PC-3 (cell line): ENCODE measurements at regions not wholly inside any gene's neighbourhood (a gene's known extent, or its start where the extent isn't known, plus 50 kb on each side); places are given as distances from the start of the nearest gene placed in this dataset.

Source experiments
- ATAC-seq: fragments of 200-7000 bp; cut with Tn5 transposase; 2 replicates; pipeline ENCODE4 v1.9.1; 2020; ENCODE audit warnings: mild to moderate bottlenecking, moderate library complexity
- BruUV-seq: library from RNA; stranded (reverse); fragments of 400-500 nt; replicated peaks from 2 replicates; lab custom pipeline; 2021; lab: Mats Ljungman, UMichigan
- CTCF ChIA-PET: fragments of 300-600 bp; sonication (Branson Sonifier 250); formaldehyde crosslinking; loops from one replicate; lab custom pipeline; 2022; ENCODE audit warnings: antibody characterized with exemption; lab: Charles Lee
- POLR2A ChIA-PET: fragments of 300-600 bp; sonication (Branson Sonifier 250); formaldehyde crosslinking; loops from one replicate; lab custom pipeline; 2022; ENCODE audit warnings: antibody characterized with exemption; ENCODE audit not compliant: unreplicated experiment; lab: Charles Lee
- DNase-seq: peaks from one replicate; pipeline ENCODE4 v3.0.0-alpha.2; 2015
- H2AFZ ChIP-seq: fragments of 300-600 bp; sonication (generic); 2 replicates; pipeline ENCODE4 v1.6.0; 2016; ENCODE audit warnings: antibody characterized with exemption, low read length
- H3F3A ChIP-seq: fragments of 300-600 bp; sonication (generic); one replicate; pipeline ENCODE4 v1.6.0; 2017; ENCODE audit warnings: antibody characterized with exemption, low read length, control low read depth, mild to moderate bottlenecking; ENCODE audit not compliant: unreplicated experiment
- H3K27ac ChIP-seq: fragments of 300-600 bp; sonication (generic); 2 replicates; pipeline ENCODE4 v1.5.1; 2016; ENCODE audit warnings: mild to moderate bottlenecking, low read length
- H3K27me3 ChIP-seq: fragments of 300-600 bp; sonication (generic); 2 replicates; pipeline ENCODE4 v1.6.1; 2016; ENCODE audit warnings: low read length, mixed read lengths
- H3K36me3 ChIP-seq: fragments of 300-600 bp; sonication (generic); 2 replicates; pipeline ENCODE4 v1.6.1; 2016; ENCODE audit warnings: low read depth, mixed run types, low read length, mixed read lengths
- H3K4me1 ChIP-seq: fragments of 300-600 bp; sonication (generic); 2 replicates; pipeline ENCODE4 v1.5.1; 2016; ENCODE audit warnings: low read length; ENCODE audit not compliant: insufficient read depth
- H3K4me2 ChIP-seq: fragments of 300-600 bp; sonication (generic); 2 replicates; pipeline ENCODE4 v1.6.0; 2016; ENCODE audit warnings: low read length
- H3K4me3 ChIP-seq: fragments of 300-600 bp; sonication (generic); 2 replicates; pipeline ENCODE4 v1.5.1; 2016; ENCODE audit warnings: mild to moderate bottlenecking, low read length, mixed read lengths
- H3K79me2 ChIP-seq: fragments of 300-600 bp; sonication (generic); 2 replicates; pipeline ENCODE4 v1.6.1; 2017; ENCODE audit warnings: low read length, mixed read lengths
- H3K9ac ChIP-seq: fragments of 300-600 bp; sonication (generic); 2 replicates; pipeline ENCODE4 v1.6.0; 2016; ENCODE audit warnings: mild to moderate bottlenecking, low read length
- H3K9me2 ChIP-seq: fragments of 300-600 bp; sonication (generic); replicated peaks from 2 replicates; pipeline ENCODE4 v1.6.1; 2016; ENCODE audit warnings: mixed run types, low read length, mixed read lengths
- H3K9me3 ChIP-seq: fragments of 300-600 bp; sonication (generic); 2 replicates; pipeline ENCODE4 v1.6.1; 2016; ENCODE audit warnings: low read length, mixed read lengths
- H4K20me1 ChIP-seq: fragments of 300-600 bp; sonication (generic); 2 replicates; pipeline ENCODE4 v1.6.1; 2016; ENCODE audit warnings: low read length, mixed read lengths
- EZH2 ChIP-seq: fragments of 300-600 bp; sonication (generic); IDR thresholded peaks from one replicate; pipeline ENCODE4 v1.6.1; 2017; ENCODE audit warnings: antibody characterized with exemption, mild to moderate bottlenecking, low read length; ENCODE audit not compliant: unreplicated experiment
- EZH2phosphoT487 ChIP-seq: fragments of 300-600 bp; sonication (generic); IDR thresholded peaks from 2 replicates; pipeline ENCODE4 v1.6.1; 2018; ENCODE audit warnings: mild to moderate bottlenecking, antibody characterized with exemption, low read length, borderline replicate concordance
- intact Hi-C: fragments of 100-400 bp; cut with micrococcal nuclease; formaldehyde crosslinking; loops from 2 replicates; pipeline ENCODE4 v1.9.0; 2023
- TF ChIP-seq, protein P1 (sequence below): fragments of 300-600 bp; sonication (generic); conservative IDR thresholded peaks from 2 replicates; pipeline ENCODE4 v1.5.1; 2017; ENCODE audit warnings: antibody characterized with exemption, low read depth, mild to moderate bottlenecking, low read length

DNA sequence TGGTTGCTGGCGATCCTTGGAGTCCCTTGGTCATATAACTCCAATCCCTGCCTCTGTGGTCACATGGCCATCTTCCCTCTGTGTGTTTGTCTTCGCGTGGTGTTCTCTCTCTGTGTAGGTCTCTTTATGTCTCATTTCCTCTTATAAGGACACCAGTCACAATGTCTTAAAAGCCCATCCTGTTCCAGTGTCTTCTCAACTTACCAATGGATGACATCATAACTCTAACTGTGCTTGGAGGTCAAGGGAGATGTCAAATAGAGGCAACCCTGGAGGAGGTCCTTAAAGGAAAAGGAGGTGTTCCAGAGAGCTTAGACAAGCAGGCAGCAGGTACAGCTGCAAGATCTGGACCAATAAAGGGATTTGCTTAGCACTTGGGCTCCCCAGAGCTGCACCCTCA, 143.0 kb downstream of the BUB3 start:
- H3K4me2 ChIP-seq, result no peak overlapping the region
- H2AFZ ChIP-seq, result no peak overlapping the region
- TF ChIP-seq EZH2phosphoT487 (no peak), EZH2 (no peak)
- TF ChIP-seq, protein P1, sequence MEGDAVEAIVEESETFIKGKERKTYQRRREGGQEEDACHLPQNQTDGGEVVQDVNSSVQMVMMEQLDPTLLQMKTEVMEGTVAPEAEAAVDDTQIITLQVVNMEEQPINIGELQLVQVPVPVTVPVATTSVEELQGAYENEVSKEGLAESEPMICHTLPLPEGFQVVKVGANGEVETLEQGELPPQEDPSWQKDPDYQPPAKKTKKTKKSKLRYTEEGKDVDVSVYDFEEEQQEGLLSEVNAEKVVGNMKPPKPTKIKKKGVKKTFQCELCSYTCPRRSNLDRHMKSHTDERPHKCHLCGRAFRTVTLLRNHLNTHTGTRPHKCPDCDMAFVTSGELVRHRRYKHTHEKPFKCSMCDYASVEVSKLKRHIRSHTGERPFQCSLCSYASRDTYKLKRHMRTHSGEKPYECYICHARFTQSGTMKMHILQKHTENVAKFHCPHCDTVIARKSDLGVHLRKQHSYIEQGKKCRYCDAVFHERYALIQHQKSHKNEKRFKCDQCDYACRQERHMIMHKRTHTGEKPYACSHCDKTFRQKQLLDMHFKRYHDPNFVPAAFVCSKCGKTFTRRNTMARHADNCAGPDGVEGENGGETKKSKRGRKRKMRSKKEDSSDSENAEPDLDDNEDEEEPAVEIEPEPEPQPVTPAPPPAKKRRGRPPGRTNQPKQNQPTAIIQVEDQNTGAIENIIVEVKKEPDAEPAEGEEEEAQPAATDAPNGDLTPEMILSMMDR, result no peak
- no TSS peak for BruUV-seq
- no peaks in the 10 kb centered on the region; the same call in 1 of the 2 replicates for H3K4me1 ChIP-seq
- no peaks in the 10 kb centered on the region for H3K9me3 ChIP-seq
- ChIA-PET CTCF (no interaction called here), POLR2A (no interaction called here)
- H3F3A ChIP-seq, result no peaks in the 10 kb centered on the region
- no peak overlapping the region for H3K4me3 ChIP-seq
- H4K20me1 ChIP-seq, result no peaks in the 10 kb centered on the region
- H3K9ac ChIP-seq, result no peak overlapping the region
- intact Hi-C loops, result no loop called here
- no peaks in the 10 kb centered on the region for H3K79me2 ChIP-seq
- H3K36me3 ChIP-seq, result no peaks in the 10 kb centered on the region
- DNase-seq (no peak), ATAC-seq (no peak)
- no peak overlapping the region for H3K27ac ChIP-seq
- no peaks in the 10 kb centered on the region for H3K9me2 ChIP-seq
- H3K27me3 ChIP-seq, result no peaks in the 10 kb centered on the region

DNA sequence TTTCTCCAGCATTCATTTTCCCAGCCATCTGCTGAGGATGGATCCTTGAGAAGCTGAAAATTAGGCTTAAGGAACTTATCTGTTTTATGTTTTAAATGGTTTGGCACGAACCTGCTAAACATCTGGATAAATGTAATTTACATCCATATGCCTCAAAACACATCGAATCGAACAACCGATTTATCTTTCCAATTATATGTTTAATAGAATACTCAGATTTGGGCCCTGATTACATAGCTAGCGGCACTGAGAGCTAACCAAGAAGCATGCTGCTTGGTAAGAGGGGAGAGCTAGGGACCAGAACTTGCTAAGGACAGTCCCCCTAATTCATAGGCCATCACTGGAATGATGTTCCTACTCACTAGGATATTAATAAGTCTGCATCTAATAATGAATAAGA, 144.4 kb downstream of the BUB3 start:
- H3K4me1 ChIP-seq, result no peaks in the 10 kb centered on the region; the same call in 1 of the 2 replicates
- ChIA-PET CTCF (no interaction called here), POLR2A (no interaction called here)
- H3F3A ChIP-seq, result no peaks in the 10 kb centered on the region
- H3K27ac ChIP-seq, result no peak overlapping the region
- no peak overlapping the region for H3K4me3 ChIP-seq
- H4K20me1 ChIP-seq, result no peaks in the 10 kb centered on the region
- no peaks in the 10 kb centered on the region for H3K9me3 ChIP-seq
- no peak overlapping the region for H3K4me2 ChIP-seq
- H2AFZ ChIP-seq, result no peak overlapping the region
- intact Hi-C loops, result no loop called here
- H3K9me2 ChIP-seq, result no peaks in the 10 kb centered on the region
- no peaks in the 10 kb centered on the region for H3K79me2 ChIP-seq
- no peak for DNase-seq
- H3K27me3 ChIP-seq, result no peaks in the 10 kb centered on the region
- no TSS peak for BruUV-seq
- H3K9ac ChIP-seq, result no peak overlapping the region
- TF ChIP-seq, protein P1, result no peak
- TF ChIP-seq EZH2phosphoT487 (no peak), EZH2 (no peak)
- ATAC-seq, result no peak
- no peaks in the 10 kb centered on the region for H3K36me3 ChIP-seq

DNA sequence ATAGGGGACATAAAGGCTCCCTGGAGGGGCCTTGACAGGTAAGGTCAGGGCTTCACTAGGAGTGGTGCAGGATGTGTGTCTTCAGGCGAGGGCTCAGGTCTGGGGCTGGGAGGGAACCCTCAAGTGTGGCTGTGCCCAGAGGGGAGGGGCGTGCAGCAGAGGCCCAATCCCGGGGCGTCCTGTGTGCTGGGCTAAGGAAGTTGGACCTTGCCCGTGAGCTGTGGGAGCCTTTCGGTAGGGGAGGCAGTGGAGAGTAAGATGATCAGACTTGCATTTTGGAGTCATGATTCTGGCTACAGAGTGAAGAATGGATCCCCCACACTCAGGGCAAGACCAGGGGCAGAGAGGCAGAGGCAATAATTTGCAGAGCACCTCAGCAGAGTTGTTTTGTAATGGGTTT, 145.4 kb downstream of the BUB3 start:
- Histone ChIP-seq H3K27ac (no peak overlapping the region), H3K4me1 (no peaks in the 10 kb centered on the region; the same call in 1 of the 2 replicates), H3K79me2 (no peaks in the 10 kb centered on the region), H3K36me3 (no peaks in the 10 kb centered on the region), H3K9me2 (no peaks in the 10 kb centered on the region), H3K27me3 (no peaks in the 10 kb centered on the region), H3K4me2 (no peak overlapping the region), H3F3A (no peaks in the 10 kb centered on the region), H2AFZ (no peak overlapping the region), H4K20me1 (no peaks in the 10 kb centered on the region), H3K9ac (no peak overlapping the region), H3K4me3 (no peak overlapping the region), H3K9me3 (no peaks in the 10 kb centered on the region)
- intact Hi-C loops, result no loop called here
- no TSS peak for BruUV-seq
- CTCF ChIA-PET, result no interaction called here
- ATAC-seq (no peak), DNase-seq (no peak)
- POLR2A ChIA-PET, result no interaction called here
- TF ChIP-seq EZH2, result no peak
- TF ChIP-seq, protein P1, result no peak
- no peak for TF ChIP-seq EZH2phosphoT487
